ENCODE measurements at regions not wholly inside any gene's neighbourhood (a gene's known extent, or its start where the extent isn't known, plus 50 kb on each side); places are given as distances from the start of the nearest gene placed in this dataset.

DNA sequence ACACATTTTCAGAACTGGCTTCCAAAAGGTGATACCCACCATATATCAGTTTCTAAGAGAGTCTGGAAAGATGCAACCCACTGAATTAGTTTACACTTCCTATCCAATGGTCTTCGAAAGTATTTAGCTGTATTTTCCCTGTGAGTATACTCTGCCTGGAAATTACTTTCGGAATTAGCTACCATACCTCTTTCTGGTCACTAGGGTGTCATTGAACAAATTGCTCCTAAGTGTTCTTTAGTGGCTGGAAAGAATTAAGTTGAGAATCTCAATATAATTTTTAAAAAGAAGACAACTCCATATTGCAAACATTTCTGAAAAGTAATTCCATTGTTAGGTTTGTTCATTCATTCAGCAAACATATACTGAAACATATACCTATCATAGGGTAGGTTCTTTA is 283.1 kb upstream of the SSTR1 start:
- no peaks in the 10 kb centered on the region for H3K9me3 ChIP-seq (ENCODE audit: control insufficient read depth, low read length)
- H3K27ac ChIP-seq (ENCODE audit: insufficient read depth, low read length, poor library complexity, severe bottlenecking): no peak overlapping the region
- H3K27me3 ChIP-seq (replicated peaks; ENCODE audit: control insufficient read depth, insufficient read depth, low read length, poor library complexity, severe bottlenecking): no peaks in the 10 kb centered on the region
- no peaks in the 10 kb centered on the region for H3K36me3 ChIP-seq (ENCODE audit: control insufficient read depth, insufficient read depth, low read length)
- no peaks in the 10 kb centered on the region for H3K4me1 ChIP-seq (ENCODE audit: control insufficient read depth, insufficient read depth, low read length, poor library complexity, severe bottlenecking)
- DNase-seq: no peak
- H3K4me3 ChIP-seq (ENCODE audit: insufficient read depth, low read depth, low read length, poor library complexity, severe bottlenecking): no peak overlapping the region

DNA sequence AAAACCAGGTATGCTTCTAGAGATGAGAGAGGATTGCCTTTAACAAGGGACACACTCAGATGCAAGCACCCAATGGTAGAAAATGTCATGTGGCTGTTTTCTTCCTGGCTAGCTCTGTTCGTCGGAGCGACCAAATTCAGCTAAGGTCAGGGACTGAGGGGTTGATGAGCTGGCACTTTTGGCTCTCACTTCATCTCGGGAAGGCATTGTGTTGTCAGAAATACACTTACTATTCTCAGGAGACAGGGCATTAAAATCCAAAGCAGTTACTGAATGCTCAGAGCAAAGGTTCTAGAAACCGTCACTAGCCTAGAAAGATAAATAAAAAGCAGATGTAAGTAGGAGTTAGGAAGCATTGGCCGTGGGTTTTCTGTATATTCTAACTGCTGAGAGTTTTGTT is 275.7 kb upstream of the SSTR1 start:
- Histone ChIP-seq H3K9me3 (ENCODE audit: control insufficient read depth, low read length) (no peaks in the 10 kb centered on the region), H3K4me1 (ENCODE audit: control insufficient read depth, insufficient read depth, low read length, poor library complexity, severe bottlenecking) (no peaks in the 10 kb centered on the region), H3K36me3 (ENCODE audit: control insufficient read depth, insufficient read depth, low read length) (no peaks in the 10 kb centered on the region), H3K27ac (ENCODE audit: insufficient read depth, low read length, poor library complexity, severe bottlenecking) (no peak overlapping the region), H3K27me3 (replicated peaks; ENCODE audit: control insufficient read depth, insufficient read depth, low read length, poor library complexity, severe bottlenecking) (no peaks in the 10 kb centered on the region), H3K4me3 (ENCODE audit: insufficient read depth, low read depth, low read length, poor library complexity, severe bottlenecking) (no peak overlapping the region)
- DNase-seq: no peak

DNA sequence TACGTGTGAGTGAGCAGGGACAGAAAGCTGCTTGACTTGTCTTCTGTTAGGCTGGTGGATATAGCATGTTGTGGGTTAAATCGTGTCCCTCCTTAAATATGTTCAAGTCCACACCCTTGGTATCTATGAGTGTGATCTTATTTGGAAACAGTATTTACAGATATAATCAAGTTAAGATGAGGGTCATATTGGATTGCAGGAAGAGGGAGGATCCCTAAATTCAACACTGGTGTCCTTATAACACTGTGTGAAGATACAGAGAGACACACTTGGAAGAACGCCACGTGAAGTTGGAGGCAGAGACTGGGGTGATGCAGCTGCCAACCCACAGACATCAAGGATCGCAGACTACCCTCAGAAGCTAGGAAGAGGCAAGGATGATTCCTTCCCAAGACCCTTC is 275.2 kb upstream of the SSTR1 start:
- Histone ChIP-seq H3K4me1 (ENCODE audit: control insufficient read depth, insufficient read depth, low read length, poor library complexity, severe bottlenecking) (no peaks in the 10 kb centered on the region), H3K27ac (ENCODE audit: insufficient read depth, low read length, poor library complexity, severe bottlenecking) (no peak overlapping the region), H3K36me3 (ENCODE audit: control insufficient read depth, insufficient read depth, low read length) (no peaks in the 10 kb centered on the region), H3K4me3 (ENCODE audit: insufficient read depth, low read depth, low read length, poor library complexity, severe bottlenecking) (no peak overlapping the region), H3K27me3 (replicated peaks; ENCODE audit: control insufficient read depth, insufficient read depth, low read length, poor library complexity, severe bottlenecking) (no peaks in the 10 kb centered on the region), H3K9me3 (ENCODE audit: control insufficient read depth, low read length) (no peaks in the 10 kb centered on the region)
- DNase-seq: no peak

DNA sequence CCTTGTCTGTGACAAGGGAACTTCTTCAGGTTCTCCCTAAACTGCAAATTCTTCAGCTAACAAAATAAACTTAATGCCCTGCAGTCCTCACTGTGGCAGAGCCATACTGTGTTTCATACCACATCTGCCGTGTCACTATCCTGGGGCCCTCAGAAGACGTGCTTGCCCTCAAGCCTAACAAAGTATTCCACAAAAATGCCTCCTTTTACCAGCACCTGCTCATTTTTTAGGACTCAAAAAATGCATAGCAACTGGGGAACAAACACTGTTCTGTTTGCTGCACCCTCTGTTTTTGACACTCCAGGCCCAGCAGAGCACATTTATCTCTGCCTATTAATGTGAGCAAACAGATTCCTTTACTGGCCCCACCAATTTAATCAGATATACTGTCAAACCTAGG is 270.7 kb upstream of the SSTR1 start:
- H3K27ac ChIP-seq (ENCODE audit: insufficient read depth, low read length, poor library complexity, severe bottlenecking): no peak overlapping the region
- H3K4me1 ChIP-seq (ENCODE audit: control insufficient read depth, insufficient read depth, low read length, poor library complexity, severe bottlenecking): no peaks in the 10 kb centered on the region
- no peak for DNase-seq
- H3K27me3 ChIP-seq (replicated peaks; ENCODE audit: control insufficient read depth, insufficient read depth, low read length, poor library complexity, severe bottlenecking): no peaks in the 10 kb centered on the region
- H3K4me3 ChIP-seq (ENCODE audit: insufficient read depth, low read depth, low read length, poor library complexity, severe bottlenecking): no peak overlapping the region
- H3K9me3 ChIP-seq (ENCODE audit: control insufficient read depth, low read length): no peaks in the 10 kb centered on the region
- no peaks in the 10 kb centered on the region for H3K36me3 ChIP-seq (ENCODE audit: control insufficient read depth, insufficient read depth, low read length)

DNA sequence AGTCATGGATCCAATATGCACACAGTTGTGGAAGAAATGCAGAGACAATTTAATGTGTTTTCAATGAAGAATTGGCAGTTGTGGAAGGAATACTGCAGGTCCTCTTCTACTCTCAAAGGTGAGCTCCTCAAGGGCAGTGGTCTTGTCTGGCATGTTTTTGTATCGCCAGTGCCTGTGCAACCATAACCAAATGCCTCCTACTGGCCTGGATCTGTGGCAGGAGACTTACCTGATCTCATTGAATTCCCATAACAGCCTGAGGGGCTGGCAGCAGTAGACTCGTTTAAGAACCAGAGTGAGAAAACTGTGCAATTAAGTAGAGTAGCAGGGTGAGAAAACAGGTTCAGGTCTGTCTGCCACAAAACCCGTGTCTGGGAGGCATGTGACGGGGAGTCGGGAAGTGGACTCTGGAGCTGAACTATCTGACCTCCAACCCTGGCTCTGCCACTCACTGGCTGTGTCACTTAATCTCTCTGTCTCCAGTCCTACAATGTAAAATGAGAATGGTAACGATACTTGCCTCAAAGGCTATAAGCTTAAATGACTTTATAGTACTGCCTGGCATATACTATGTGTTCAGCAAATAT is 268.2 kb upstream of the SSTR1 start:
- DNase-seq: no peak
- no peaks in the 10 kb centered on the region for H3K27me3 ChIP-seq (replicated peaks; ENCODE audit: control insufficient read depth, insufficient read depth, low read length, poor library complexity, severe bottlenecking)
- H3K4me1 ChIP-seq (ENCODE audit: control insufficient read depth, insufficient read depth, low read length, poor library complexity, severe bottlenecking): no peaks in the 10 kb centered on the region
- no peak overlapping the region for H3K27ac ChIP-seq (ENCODE audit: insufficient read depth, low read length, poor library complexity, severe bottlenecking)
- H3K4me3 ChIP-seq (ENCODE audit: insufficient read depth, low read depth, low read length, poor library complexity, severe bottlenecking): no peak overlapping the region
- no peaks in the 10 kb centered on the region for H3K36me3 ChIP-seq (ENCODE audit: control insufficient read depth, insufficient read depth, low read length)
- no peaks in the 10 kb centered on the region for H3K9me3 ChIP-seq (ENCODE audit: control insufficient read depth, low read length)

DNA sequence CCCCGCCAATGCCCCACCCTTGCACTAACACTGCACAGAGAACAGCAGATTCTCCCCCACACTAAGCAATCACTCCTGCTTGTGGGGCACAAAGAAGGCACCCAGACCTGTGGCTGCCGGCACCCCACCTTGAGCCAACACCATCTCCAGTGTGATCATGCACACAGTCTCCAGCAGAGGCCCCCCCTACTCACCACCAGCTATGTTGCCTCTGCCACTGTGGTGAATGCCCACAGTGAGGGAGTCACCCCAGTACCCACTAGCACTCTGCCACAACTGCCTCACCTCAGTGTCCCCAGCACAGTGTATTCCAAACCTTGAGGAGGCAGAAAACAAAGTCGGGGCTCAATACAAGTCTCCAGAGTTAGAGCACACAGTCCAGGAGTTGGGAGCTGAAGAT is 261.7 kb upstream of the SSTR1 start:
- H3K36me3 ChIP-seq (ENCODE audit: control insufficient read depth, insufficient read depth, low read length): no peaks in the 10 kb centered on the region
- DNase-seq: no peak
- no peak overlapping the region for H3K4me3 ChIP-seq (ENCODE audit: insufficient read depth, low read depth, low read length, poor library complexity, severe bottlenecking)
- no peaks in the 10 kb centered on the region for H3K4me1 ChIP-seq (ENCODE audit: control insufficient read depth, insufficient read depth, low read length, poor library complexity, severe bottlenecking)
- H3K9me3 ChIP-seq (ENCODE audit: control insufficient read depth, low read length): peaks cover 9% of the 10 kb centered on the region
- no peaks in the 10 kb centered on the region for H3K27me3 ChIP-seq (replicated peaks; ENCODE audit: control insufficient read depth, insufficient read depth, low read length, poor library complexity, severe bottlenecking)
- no peak overlapping the region for H3K27ac ChIP-seq (ENCODE audit: insufficient read depth, low read length, poor library complexity, severe bottlenecking)

DNA sequence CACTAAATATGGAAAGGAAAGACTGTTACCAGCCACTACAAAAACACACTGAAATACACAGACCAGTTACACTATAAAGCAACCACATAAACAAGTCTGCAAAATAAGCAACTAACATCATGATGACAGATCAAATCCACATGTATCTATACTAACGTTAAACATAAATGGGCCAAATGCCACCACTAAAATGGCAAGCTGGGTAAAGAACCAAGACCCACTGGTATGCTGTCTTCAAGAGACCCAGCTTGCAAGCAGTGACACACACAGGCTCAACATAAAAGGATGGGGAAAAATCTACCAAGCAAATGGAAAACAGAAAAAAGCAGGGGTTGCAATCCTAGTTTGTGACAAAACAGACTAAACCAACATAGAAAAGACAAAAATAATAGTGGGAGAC is 260.9 kb upstream of the SSTR1 start:
- no peak for DNase-seq
- H3K9me3 ChIP-seq (ENCODE audit: control insufficient read depth, low read length): peaks cover 9% of the 10 kb centered on the region
- no peak overlapping the region for H3K4me3 ChIP-seq (ENCODE audit: insufficient read depth, low read depth, low read length, poor library complexity, severe bottlenecking)
- H3K36me3 ChIP-seq (ENCODE audit: control insufficient read depth, insufficient read depth, low read length): no peaks in the 10 kb centered on the region
- no peak overlapping the region for H3K27ac ChIP-seq (ENCODE audit: insufficient read depth, low read length, poor library complexity, severe bottlenecking)
- no peaks in the 10 kb centered on the region for H3K4me1 ChIP-seq (ENCODE audit: control insufficient read depth, insufficient read depth, low read length, poor library complexity, severe bottlenecking)
- H3K27me3 ChIP-seq (replicated peaks; ENCODE audit: control insufficient read depth, insufficient read depth, low read length, poor library complexity, severe bottlenecking): no peaks in the 10 kb centered on the region

DNA sequence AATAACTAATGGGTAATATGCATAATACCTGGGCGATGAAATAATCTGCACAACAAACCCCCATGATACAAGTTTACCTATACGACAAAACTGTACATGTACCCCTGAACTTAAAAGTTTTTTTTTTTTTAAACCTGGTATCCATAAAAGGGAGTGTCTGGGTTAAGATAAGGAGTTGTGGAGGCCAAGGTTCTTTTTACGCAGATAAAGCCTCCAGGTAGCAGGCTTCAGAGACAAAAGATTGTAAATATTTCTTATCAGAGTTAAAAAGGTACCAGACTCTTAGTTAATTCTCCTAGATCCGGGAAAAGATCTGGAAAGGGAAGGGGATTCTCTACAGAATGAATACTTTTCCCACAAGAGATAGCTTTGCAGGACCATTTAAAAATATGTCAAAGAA is 259.4 kb upstream of the SSTR1 start:
- no peaks in the 10 kb centered on the region for H3K4me1 ChIP-seq (ENCODE audit: control insufficient read depth, insufficient read depth, low read length, poor library complexity, severe bottlenecking)
- DNase-seq: no peak
- no peaks in the 10 kb centered on the region for H3K27me3 ChIP-seq (replicated peaks; ENCODE audit: control insufficient read depth, insufficient read depth, low read length, poor library complexity, severe bottlenecking)
- H3K9me3 ChIP-seq (ENCODE audit: control insufficient read depth, low read length): peaks cover 9% of the 10 kb centered on the region
- H3K27ac ChIP-seq (ENCODE audit: insufficient read depth, low read length, poor library complexity, severe bottlenecking): no peak overlapping the region
- no peak overlapping the region for H3K4me3 ChIP-seq (ENCODE audit: insufficient read depth, low read depth, low read length, poor library complexity, severe bottlenecking)
- H3K36me3 ChIP-seq (ENCODE audit: control insufficient read depth, insufficient read depth, low read length): no peaks in the 10 kb centered on the region

DNA sequence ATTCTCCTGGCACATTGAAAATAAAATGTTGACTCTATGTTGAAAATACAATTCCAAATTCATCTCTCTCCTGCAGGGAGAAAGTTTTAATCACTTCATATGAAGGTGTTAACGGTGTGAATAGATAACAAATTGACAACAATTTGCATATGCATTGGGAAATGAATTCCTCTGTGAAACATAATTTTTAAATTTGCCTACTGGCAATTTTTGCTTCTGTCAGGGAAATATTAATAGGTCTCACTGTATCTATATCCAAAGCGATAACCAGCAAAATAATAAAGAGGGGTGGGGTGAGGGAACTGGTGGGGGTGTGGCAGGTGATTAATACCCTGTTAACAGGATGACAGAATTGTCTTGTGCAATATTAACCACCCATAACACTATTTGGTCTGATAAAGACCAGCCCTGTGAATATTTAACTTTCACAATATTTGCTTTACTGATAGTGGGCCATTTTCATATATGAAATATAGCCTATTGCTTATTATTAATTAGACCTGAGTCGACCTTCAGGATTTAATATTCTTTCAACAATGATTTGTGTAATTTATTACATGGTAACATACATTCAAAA is 239.0 kb upstream of the SSTR1 start:
- no peak overlapping the region for H3K4me3 ChIP-seq (ENCODE audit: insufficient read depth, low read depth, low read length, poor library complexity, severe bottlenecking)
- H3K27me3 ChIP-seq (replicated peaks; ENCODE audit: control insufficient read depth, insufficient read depth, low read length, poor library complexity, severe bottlenecking): no peaks in the 10 kb centered on the region
- H3K9me3 ChIP-seq (ENCODE audit: control insufficient read depth, low read length): no peaks in the 10 kb centered on the region
- no peaks in the 10 kb centered on the region for H3K36me3 ChIP-seq (ENCODE audit: control insufficient read depth, insufficient read depth, low read length)
- DNase-seq: no peak
- no peaks in the 10 kb centered on the region for H3K4me1 ChIP-seq (ENCODE audit: control insufficient read depth, insufficient read depth, low read length, poor library complexity, severe bottlenecking)
- H3K27ac ChIP-seq (ENCODE audit: insufficient read depth, low read length, poor library complexity, severe bottlenecking): no peak overlapping the region

DNA sequence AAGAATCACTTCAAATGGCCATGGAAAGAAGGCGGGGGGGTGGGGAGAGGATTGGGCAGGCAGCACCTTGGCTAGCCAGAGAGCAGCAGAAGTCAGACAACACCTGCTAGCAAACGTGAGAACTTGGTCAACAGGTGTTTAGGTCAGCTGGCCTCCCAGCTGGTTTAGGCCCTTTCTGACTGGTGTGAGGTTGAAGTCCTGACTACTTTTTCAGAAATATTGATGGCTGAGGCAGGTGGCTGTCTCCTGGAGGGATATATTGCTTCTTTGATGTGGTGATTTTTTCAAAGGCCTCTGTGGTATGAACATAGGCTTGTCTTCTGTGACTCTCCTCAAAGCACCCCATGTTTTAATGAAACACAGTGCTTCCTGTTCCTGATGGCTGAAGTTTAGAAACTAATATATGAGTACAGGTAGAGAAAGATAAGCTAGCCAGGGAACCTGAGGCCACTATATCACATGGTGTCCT is 238.2 kb upstream of the SSTR1 start:
- H3K4me3 ChIP-seq (ENCODE audit: insufficient read depth, low read depth, low read length, poor library complexity, severe bottlenecking): no peak overlapping the region
- H3K4me1 ChIP-seq (ENCODE audit: control insufficient read depth, insufficient read depth, low read length, poor library complexity, severe bottlenecking): no peaks in the 10 kb centered on the region
- DNase-seq: no peak
- H3K27me3 ChIP-seq (replicated peaks; ENCODE audit: control insufficient read depth, insufficient read depth, low read length, poor library complexity, severe bottlenecking): no peaks in the 10 kb centered on the region
- H3K9me3 ChIP-seq (ENCODE audit: control insufficient read depth, low read length): no peaks in the 10 kb centered on the region
- H3K36me3 ChIP-seq (ENCODE audit: control insufficient read depth, insufficient read depth, low read length): no peaks in the 10 kb centered on the region
- H3K27ac ChIP-seq (ENCODE audit: insufficient read depth, low read length, poor library complexity, severe bottlenecking): no peak overlapping the region

All from effector memory CD4-positive, alpha-beta T cell (primary cell).